NCI-H345 (cell line): ENCODE measurements at regions not wholly inside any gene's neighbourhood (a gene's known extent, or its start where the extent isn't known, plus 50 kb on each side); places are given as distances from the start of the nearest gene placed in this dataset.
"Not testable (repeated sequence)": the region's sequence is repeated elsewhere in the genome, so short reads cannot be mapped to it uniquely, and the experiment has no call there.

Experiments
- DNase-seq: peaks from one replicate; lab custom pipeline; 2025; lab: John Stamatoyannopoulos, UW

DNA sequence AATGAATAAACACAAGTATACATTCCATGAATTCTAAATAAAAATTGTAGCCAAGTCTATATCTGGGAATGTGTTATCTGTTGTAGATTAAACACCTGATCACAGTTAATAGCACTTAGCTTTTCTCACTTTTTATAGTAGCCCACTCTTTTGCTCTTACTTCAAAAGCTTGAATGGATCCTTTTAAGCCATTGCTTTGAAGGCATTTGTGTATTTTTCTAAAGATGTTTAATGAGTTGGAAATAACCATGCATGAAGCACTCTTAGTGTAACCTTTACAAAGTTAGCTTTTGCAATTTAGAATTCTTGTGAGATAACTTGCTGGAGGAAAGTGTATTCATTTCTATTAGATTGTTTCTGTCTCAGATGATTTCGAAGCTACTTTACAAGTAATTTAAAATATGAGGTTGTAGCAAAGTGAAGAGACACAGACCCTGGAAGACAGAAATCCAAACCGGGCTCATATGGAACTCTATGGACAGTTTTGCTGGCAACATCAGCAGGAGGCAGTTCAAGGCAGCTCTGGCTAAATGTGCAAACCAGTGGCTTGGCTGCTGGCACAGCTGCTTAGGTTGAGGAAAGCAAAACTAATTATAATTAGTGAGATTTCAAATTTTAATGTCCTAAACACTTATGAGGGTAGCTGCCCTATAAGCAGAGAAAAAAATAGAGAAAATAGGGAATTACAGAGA is 469.8 kb upstream of the ZEB2 start:
- no peak for DNase-seq

GRCh38 chr2:144988591-144988990 is 468.7 kb upstream of the ZEB2 start:
- DNase-seq, result no peak

DNA sequence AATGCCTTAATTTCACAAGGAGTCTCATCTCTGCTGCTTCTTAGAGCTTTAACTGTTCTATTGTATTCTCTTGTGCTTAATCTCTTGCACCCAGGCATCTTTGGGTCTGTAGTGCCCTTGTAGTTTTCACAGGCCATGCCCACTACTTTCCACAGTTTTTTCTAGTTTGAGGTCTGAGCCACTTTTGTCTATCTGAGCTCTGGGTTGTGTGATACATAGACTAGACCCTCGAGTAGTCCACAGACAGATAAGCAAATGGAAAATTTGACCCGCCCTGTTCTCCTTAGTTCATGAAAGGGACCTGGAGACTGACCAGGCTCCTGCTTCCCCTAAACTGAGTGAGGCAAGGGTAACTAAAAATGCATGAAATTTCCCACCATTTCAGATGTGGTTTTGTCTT is 466.8 kb upstream of the ZEB2 start:
- no peak for DNase-seq

DNA sequence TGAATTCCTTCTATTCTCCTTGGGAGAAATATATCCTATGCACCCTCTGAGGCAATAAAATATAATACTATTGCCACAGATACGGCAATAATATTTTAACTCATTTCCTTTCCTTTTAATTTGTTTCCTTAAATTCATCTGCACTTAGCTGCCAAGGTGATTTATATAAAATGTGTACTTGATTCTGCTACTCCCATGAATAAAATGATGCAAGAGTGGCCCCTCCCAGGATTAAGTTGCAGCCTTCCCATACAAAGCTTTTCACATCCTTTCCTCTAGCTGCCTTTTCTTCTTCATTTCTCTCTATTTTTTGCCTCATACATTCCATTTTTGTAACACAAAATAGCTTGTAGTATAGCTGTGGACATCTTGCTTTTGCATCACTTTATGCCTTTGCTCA is 464.1 kb upstream of the ZEB2 start:
- no peak for DNase-seq

GRCh38 chr2:144983107-144983506 is 463.2 kb upstream of the ZEB2 start:
- no peak for DNase-seq

- DNase-seq, result no peak
Observed at GRCh38 chr2:144982481-144982880, 462.6 kb upstream of the ZEB2 start.

DNA sequence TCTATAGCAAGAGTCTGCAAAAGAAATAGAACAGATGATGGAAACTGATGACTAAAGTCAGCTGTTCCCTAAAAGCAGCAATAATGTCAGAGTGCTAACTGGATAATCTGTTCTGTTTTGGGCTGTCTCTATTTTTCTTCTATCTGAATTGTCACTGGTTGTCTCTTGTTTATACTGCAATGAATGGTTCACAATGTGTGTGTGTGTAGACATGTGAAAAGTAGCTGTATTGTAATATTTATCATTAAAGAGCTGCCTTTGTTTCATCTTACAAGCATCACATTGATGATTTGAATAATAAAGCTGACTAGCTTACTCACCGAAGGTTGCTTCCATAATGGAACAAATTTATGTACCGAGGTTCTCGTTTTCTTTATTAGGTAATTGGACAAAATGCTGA is 456.0 kb upstream of the ZEB2 start:
- DNase-seq, result no peak

GRCh38 chr2:144972676-144973075 is 452.8 kb upstream of the ZEB2 start:
- DNase-seq, result no peak

DNA sequence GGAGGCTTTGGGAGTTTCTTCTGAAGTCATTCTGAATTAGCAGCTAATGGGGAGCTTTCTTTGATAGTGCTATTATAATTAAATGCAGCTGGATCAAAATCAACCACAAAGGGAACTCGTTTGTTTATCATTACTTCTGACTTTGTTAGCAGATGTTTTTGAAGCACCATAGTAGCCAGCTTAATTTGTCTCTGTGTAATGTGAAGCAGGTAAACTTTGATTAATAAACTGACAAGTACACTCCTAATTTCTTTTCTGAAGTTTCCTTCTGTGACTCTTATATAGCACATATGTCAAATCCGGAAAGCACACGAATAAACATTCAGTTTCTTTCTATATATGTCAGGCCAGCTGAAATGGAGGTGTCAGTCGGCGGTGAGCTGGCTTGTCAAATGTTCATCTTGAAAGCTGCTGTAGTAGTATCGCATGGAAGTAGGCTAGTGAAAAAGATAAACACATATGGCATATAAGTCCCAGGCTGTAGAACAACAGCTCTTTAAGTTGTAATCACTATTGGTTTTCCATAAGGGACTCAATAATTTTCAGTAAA is 451.9 kb upstream of the ZEB2 start:
- no peak for DNase-seq

DNA sequence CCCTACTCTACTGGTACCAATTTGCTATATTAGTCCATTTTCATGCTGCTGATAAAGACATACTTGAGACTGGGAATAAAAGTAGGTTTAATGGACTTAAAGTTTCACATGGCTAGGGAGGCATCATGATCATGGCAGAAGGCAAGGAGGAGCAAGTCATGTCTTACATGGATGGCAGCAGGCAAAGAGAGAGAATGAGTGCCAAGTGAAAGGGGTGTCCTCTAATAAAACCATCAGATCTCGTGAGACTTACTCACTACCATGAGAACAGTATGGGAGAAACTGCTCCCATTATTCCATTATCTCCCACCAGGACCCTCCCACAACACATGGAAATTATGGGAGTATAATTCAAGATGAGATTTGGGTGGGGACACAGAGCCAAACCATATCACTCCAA is 450.5 kb upstream of the ZEB2 start:
- DNase-seq, result not testable (repeated sequence)

- not testable (repeated sequence) for DNase-seq
Observed at GRCh38 chr2:144969564-144969963, 449.6 kb upstream of the ZEB2 start.

DNA sequence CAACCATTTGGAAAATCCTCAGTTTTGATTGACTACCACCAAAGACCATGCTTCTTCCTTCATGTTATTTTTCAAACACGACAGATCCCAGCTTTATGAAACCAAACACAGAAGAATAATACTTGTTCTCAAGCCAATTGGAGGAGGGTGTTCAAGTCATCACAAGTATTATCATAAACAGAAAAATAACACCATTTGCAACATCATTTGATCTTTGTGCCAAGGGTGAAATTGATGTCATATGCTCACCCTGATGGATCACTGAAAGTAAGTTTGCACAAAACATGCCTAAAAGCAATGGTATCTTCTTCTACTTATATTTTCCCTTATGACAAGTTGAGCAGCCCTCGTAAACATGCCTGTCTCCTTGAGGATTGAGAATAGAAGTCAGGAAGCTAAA is 448.0 kb upstream of the ZEB2 start:
- no peak for DNase-seq

DNA sequence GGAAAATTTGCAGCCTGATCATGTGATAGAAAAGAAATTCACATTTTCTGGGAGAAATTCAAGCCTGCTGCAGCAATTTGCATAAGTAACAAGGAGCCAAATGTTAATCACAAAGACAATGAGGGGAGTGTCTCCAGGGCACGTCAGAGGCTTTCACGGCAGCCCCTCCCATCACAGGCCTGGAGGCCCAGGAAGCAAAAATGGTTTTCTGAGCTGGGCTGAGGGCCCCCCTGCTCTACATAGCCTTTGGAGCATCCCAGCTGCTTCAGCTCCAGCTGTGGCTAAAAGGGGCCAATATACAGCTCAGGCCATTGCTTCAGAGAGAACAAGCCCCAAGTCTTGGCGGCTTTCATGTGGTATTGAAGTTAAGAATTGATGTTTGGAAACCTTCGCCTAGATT is 445.3 kb upstream of the ZEB2 start:
- no peak for DNase-seq

DNA sequence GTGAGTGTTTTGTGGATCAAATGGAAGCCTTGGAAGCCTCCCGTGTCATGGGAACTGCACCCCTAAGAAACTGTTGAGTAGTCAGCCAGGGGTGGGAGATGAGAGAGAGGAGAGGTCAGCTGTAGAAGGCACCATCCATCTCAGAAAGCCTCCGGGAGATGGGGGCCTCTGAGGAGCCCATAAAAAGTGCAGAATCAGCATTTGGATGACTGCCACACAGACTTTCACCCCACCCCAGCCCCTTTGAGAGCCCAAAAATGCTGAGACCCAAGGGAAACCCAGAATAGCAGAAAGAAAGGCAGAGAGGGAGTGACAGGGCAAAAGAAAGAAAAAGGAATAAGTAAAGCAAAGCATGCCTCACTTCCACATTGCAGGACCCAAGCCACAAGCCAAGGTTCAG is 443.1 kb upstream of the ZEB2 start:
- no peak for DNase-seq

DNA sequence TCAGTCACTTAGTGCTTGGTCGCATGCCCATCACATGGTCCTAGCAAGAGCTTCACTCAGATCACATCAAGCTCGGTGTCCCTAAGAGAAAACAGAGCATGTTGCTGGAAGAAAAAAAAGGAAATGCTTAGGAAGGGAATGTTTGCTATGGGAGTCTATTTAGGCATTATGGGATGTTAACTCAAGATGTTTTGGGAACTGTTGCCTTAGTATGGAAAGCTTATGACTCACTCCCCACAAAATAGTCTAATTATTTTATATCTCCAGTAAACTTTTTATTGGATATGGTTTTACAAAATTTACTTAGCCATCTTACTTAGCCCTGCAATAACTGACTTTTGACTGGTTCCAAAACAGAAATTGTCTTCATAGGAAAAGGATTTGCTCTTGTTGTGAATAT is 439.5 kb upstream of the ZEB2 start:
- DNase-seq, result no peak

DNA sequence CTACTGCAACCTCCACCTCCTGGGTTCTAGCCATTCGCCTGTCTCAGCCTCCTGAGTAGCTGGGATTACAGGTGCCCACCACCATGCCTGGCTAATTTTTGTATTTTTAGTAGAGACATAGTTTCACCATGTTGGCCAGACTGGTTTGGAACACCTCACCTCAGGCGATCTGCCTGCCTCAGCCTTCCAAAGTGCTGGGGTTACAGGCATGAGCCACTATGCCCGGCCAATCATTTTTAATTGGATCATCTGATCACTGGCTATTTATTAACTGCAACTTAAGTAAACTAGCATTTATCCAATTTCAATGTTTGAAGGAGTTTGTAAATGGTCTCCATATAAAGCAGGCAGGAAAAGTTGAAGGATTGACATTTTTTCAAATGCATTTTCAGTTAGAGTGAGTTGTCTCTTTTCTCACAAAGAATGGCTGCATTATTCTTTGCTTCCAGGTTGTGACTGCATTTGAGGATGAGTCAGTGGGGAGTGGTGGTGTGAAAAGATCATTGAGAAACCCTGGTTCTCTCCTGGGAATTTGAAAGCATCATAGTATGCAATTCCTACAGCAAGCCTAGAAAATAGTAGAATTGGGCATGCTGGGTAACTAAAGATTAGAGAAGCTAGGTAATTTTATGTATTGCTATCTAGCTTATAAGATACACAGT is 431.1 kb upstream of the ZEB2 start:
- DNase-seq, result no peak

- no peak for DNase-seq
Observed at GRCh38 chr2:144948205-144948855, 428.4 kb upstream of the ZEB2 start.

- no peak for DNase-seq
Observed at GRCh38 chr2:144947709-144948037, 427.8 kb upstream of the ZEB2 start.

GRCh38 chr2:144946263-144946662 is 426.3 kb upstream of the ZEB2 start:
- DNase-seq, result no peak

- DNase-seq, result peak; percentile 10
Observed at GRCh38 chr2:144944546-144945220, 424.8 kb upstream of the ZEB2 start.

GRCh38 chr2:144943986-144944385 is 424.1 kb upstream of the ZEB2 start:
- no peak for DNase-seq

- DNase-seq, result no peak
Observed at GRCh38 chr2:144943293-144943941, 423.5 kb upstream of the ZEB2 start.
